ENCODE measurements at regions not wholly inside any gene's neighbourhood (a gene's known extent, or its start where the extent isn't known, plus 50 kb on each side); places are given as distances from the start of the nearest gene placed in this dataset.

GRCh38 chr13:89899302-89900103, 1448.0 kb upstream of the MIR17HG start:
- no peaks in the 10 kb centered on the region for H3K9me2 ChIP-seq (ENCODE audit: insufficient read depth)
- intact Hi-C loops (cut with micrococcal nuclease) = no loop called here
- ChIA-PET RAD21 (ENCODE audit: low non-redundant PET in 1 of 2, low total read pairs in 2 of 2, uncharacterized antibody in 2 of 2, unreplicated experiment in 2 of 2) (no interaction called here), POLR2A (no interaction called here), CTCF (no interaction called here)
- no peak overlapping the region for H3K27ac ChIP-seq (ENCODE audit: low read depth, low read length)
- no peaks in the 10 kb centered on the region for H3K36me3 ChIP-seq (ENCODE audit: control insufficient read depth in 1 of 2, insufficient read depth in 2 of 2, low read length in 2 of 2)
- no peak overlapping the region for H3K4me2 ChIP-seq (ENCODE audit: low read length)
- H3K27me3 ChIP-seq (ENCODE audit: insufficient read depth, low read length) = no peaks in the 10 kb centered on the region
- no peaks in the 10 kb centered on the region for H3K79me2 ChIP-seq (ENCODE audit: insufficient read depth, low read length)
- no peak overlapping the region for H3K9ac ChIP-seq (ENCODE audit: low read length)
- H4K20me1 ChIP-seq (ENCODE audit: insufficient read depth) = no peaks in the 10 kb centered on the region
- H2AFZ ChIP-seq (ENCODE audit: low read depth, low read length, poor library complexity, severe bottlenecking) = no peak overlapping the region
- H3K9me3 ChIP-seq (ENCODE audit: control insufficient read depth in 1 of 2, insufficient read depth in 1 of 2, low read depth in 1 of 2, low read length in 2 of 2) = no peaks in the 10 kb centered on the region; a peak in 1 of 4 replicates
- ATAC-seq = no peak
- no peak for TF ChIP-seq CTCF (IDR thresholded peaks at IDR 0.05 in 2 of 3, conservative IDR thresholded peaks at IDR 0.05 in 1 of 3; ENCODE audit: borderline replicate concordance in 1 of 3, insufficient read depth in 1 of 3, low read depth in 2 of 3, low read length in 2 of 3)
- TF ChIP-seq TCF7L2 (IDR thresholded peaks at IDR 0.05; ENCODE audit: borderline replicate concordance, extremely low read depth, insufficient read depth, insufficient read length) = no peak
- TF ChIP-seq ZNF274 (IDR thresholded peaks at IDR 0.05; ENCODE audit: low read depth, low read length) = no peak
- no peak for TF ChIP-seq POLR2A (IDR thresholded peaks at IDR 0.05; ENCODE audit: borderline replicate concordance, extremely low read depth, insufficient read depth, insufficient read length)
- no peak for TF ChIP-seq REST (IDR thresholded peaks at IDR 0.05; ENCODE audit: low read depth)
- no peak for TF ChIP-seq SRF (IDR thresholded peaks at IDR 0.05; ENCODE audit: low read depth)
- no peak for TF ChIP-seq ELF1 (IDR thresholded peaks at IDR 0.05; ENCODE audit: borderline replicate concordance, low read depth)
- TF ChIP-seq RAD21 (IDR thresholded peaks at IDR 0.05; ENCODE audit: low read depth) = no peak
- TF ChIP-seq CBX3 (IDR thresholded peaks at IDR 0.05; ENCODE audit: low read depth) = no peak
- TF ChIP-seq SP1 (IDR thresholded peaks at IDR 0.05; ENCODE audit: low read depth) = no peak
- no peak for TF ChIP-seq YY1 (IDR thresholded peaks at IDR 0.05; ENCODE audit: extremely low read depth, insufficient replicate concordance, low read depth, low read length)
- TF ChIP-seq CEBPB (IDR thresholded peaks at IDR 0.05; ENCODE audit: low read depth) = no peak
- TF ChIP-seq ZBTB33 (IDR thresholded peaks at IDR 0.05; ENCODE audit: extremely low read depth, insufficient replicate concordance, low read length) = no peak
- TF ChIP-seq JUND (IDR thresholded peaks at IDR 0.05) = no peak
- no peaks in the 10 kb centered on the region for H3K4me1 ChIP-seq (ENCODE audit: control insufficient read depth in 1 of 2, insufficient read depth in 2 of 2, low read length in 2 of 2)
- H3K4me3 ChIP-seq (replicated peaks in 1 of 2; ENCODE audit: low read depth in 1 of 2, low read length in 2 of 2) = no peak overlapping the region
- no TSS peak for BruUV-seq (replicated peaks)
- DNase-seq (ENCODE audit: low read depth, low spot score) = no peak

Measured in HCT116 (cell line).